Fibroblast of mammary gland (primary cell): ENCODE measurements at regions not wholly inside any gene's neighbourhood (a gene's known extent, or its start where the extent isn't known, plus 50 kb on each side); places are given as distances from the start of the nearest gene placed in this dataset.

Experiments used
- DNase-seq: peaks from one replicate; pipeline ENCODE4 v3.0.0-alpha.2; 2010; ENCODE audit warnings: low read depth
- H3K4me3 ChIP-seq: 2 replicates; pipeline ENCODE4 v1.5.1; 2011; ENCODE audit warnings: low read depth, mild to moderate bottlenecking, low read length, moderate library complexity; ENCODE audit not compliant: control insufficient read depth
- CTCF ChIP-seq: conservative IDR thresholded peaks from 2 replicates; pipeline ENCODE4 v1.5.1; 2011; ENCODE audit warnings: low read depth, low read length, inconsistent platforms; ENCODE audit not compliant: control insufficient read depth, insufficient read depth

- no peak for DNase-seq
- no peak overlapping the region for H3K4me3 ChIP-seq
- no peak for TF ChIP-seq CTCF
Measured at GRCh38 chr1:245092638-245092976, 62.2 kb upstream of the KIF26B start.

- no peak for TF ChIP-seq CTCF
- H3K4me3 ChIP-seq: no peak overlapping the region
- DNase-seq: peak; percentile 98
Measured at GRCh38 chr1:245091818-245092637, 62.8 kb upstream of the KIF26B start.

DNA sequence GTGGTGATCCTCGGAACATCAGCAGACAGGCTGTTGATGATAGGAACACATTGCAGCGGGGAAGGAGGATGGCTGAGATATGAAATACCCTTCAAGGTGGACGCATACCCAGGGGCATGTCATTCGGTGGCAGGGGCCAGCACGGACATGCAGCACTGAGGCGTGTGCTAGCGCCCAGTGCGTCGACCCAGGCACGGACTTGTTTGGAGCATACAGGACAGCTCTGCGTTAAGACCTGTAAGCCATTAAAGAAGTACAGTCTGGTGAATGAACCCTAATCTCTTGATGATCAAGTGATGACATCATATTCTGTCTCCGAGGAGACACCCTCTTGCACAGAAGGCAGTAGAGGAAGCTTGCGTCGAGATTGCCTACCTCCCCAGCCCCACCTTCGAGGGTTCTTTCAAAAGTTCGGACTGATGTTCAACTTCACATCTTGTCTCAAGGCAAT is 63.6 kb upstream of the KIF26B start:
- H3K4me3 ChIP-seq: no peak overlapping the region
- peak; percentile 20 for DNase-seq
- TF ChIP-seq CTCF: no peak

DNA sequence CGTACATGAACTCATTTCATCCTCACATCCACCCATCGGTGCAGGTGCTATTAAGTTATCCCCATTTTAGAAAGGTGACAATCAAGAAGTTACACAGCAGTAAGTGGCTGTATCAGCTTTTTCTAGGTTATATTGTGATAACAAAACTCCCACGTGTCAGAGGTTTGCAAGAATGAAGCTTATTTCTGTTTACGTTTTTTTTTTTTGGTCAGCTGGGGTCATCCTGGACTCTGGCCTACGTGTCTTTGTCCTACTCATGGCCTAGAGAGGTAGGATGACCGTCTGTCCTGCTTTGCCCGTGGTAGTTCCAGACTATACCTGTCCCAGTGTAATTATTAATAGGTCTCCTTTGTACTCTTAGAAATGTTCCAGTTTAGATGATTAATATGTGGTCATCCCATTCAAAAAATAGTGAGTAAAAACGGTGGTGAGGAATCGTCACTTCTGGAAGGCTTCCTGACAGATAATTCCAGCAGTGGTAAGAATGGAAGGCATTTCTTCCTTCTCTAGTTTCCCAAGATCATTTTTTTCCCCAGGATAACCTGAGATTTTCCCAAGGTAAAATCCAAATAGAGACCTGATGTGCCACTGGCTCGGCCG is 64.2 kb upstream of the KIF26B start:
- TF ChIP-seq CTCF: no peak
- DNase-seq: no peak
- H3K4me3 ChIP-seq: no peak overlapping the region

GRCh38 chr1:245087723-245088122 is 67.1 kb upstream of the KIF26B start:
- no peak overlapping the region for H3K4me3 ChIP-seq
- no peak for DNase-seq
- TF ChIP-seq CTCF: no peak

DNA sequence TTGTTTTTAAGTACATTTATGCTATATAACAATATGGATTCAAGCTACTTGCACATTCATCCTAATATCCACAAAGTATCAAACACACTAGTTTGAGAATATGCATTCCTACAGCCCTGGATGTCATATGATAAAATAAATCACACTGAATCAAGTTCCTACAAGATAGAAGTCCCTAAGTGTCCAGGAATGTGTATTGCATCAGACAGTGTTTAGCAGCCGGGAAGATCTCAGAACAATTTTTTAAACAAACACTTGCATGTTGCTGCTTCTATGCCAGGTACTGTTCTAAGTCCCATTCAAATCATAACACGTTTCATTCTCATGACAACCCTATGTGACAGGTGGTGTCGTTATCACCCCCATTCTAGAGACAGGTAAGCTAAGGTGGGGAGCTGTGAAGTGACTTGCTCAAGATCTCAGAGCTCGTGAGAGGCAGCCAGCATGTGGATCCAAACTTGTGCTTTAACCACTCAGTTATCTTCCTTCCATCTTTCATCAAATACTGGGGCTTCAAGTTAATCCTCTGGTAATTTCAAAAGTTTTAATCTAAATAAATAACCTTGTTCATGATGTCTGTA is 68.3 kb upstream of the KIF26B start:
- peak; percentile 64 for DNase-seq
- no peak for TF ChIP-seq CTCF
- no peak overlapping the region for H3K4me3 ChIP-seq
